Fibroblast of peridontal ligament (primary cell): ENCODE measurements at regions not wholly inside any gene's neighbourhood (a gene's known extent, or its start where the extent isn't known, plus 50 kb on each side); places are given as distances from the start of the nearest gene placed in this dataset.

Experiments used
- DNase-seq: peaks from one replicate; pipeline ENCODE4 v3.0.0-alpha.2; 2010; ENCODE audit errors: extremely low read depth

- no peak for DNase-seq
Measured at GRCh38 chr2:168338803-168339437, 91.5 kb upstream of the STK39 start.

- peak; percentile 67 for DNase-seq
Measured at GRCh38 chr2:168340931-168341330, 93.5 kb upstream of the STK39 start.

- DNase-seq: peak; percentile 51
Measured at GRCh38 chr2:168343586-168343985, 96.2 kb upstream of the STK39 start.

- no peak for DNase-seq
Measured at GRCh38 chr2:168344706-168345105, 97.3 kb upstream of the STK39 start.

GRCh38 chr2:168345601-168346000 is 98.2 kb upstream of the STK39 start:
- DNase-seq: no peak

- peak; percentile 79 for DNase-seq
Measured at GRCh38 chr2:168346725-168347477, 99.5 kb upstream of the STK39 start.

GRCh38 chr2:168348076-168348475 is 100.7 kb upstream of the STK39 start:
- DNase-seq: peak; percentile 30

GRCh38 chr2:168350380-168350779 is 103.0 kb upstream of the STK39 start:
- no peak for DNase-seq

- no peak for DNase-seq
Measured at GRCh38 chr2:168353251-168353650, 102.8 kb upstream of the CERS6 start.

GRCh38 chr2:168354499-168354898 is 101.6 kb upstream of the CERS6 start:
- DNase-seq: no peak

- DNase-seq: no peak
Measured at GRCh38 chr2:168355121-168355520, 101.0 kb upstream of the CERS6 start.

- no peak for DNase-seq
Measured at GRCh38 chr2:168355779-168356476, 100.1 kb upstream of the CERS6 start.

- no peak for DNase-seq
Measured at GRCh38 chr2:168356477-168356835, 99.6 kb upstream of the CERS6 start.

- no peak for DNase-seq
Measured at GRCh38 chr2:168357797-168358472, 98.1 kb upstream of the CERS6 start.

GRCh38 chr2:168359082-168359481 is 97.0 kb upstream of the CERS6 start:
- DNase-seq: no peak

GRCh38 chr2:168363347-168364092 is 92.6 kb upstream of the CERS6 start:
- no peak for DNase-seq

GRCh38 chr2:168365094-168365621 is 90.9 kb upstream of the CERS6 start:
- DNase-seq: no peak

GRCh38 chr2:168369031-168369430 is 87.0 kb upstream of the CERS6 start:
- DNase-seq: no peak

- DNase-seq: no peak
Measured at GRCh38 chr2:168371273-168372019, 84.6 kb upstream of the CERS6 start.

- DNase-seq: no peak
Measured at GRCh38 chr2:168373468-168373867, 82.6 kb upstream of the CERS6 start.
